ENCODE measurements at regions not wholly inside any gene's neighbourhood (a gene's known extent, or its start where the extent isn't known, plus 50 kb on each side); places are given as distances from the start of the nearest gene placed in this dataset.

GRCh38 chr3:124514683-124515082 lies 215.6 kb upstream of the UMPS start:
- no peaks in the 10 kb centered on the region for H3K79me2 ChIP-seq (ENCODE audit: insufficient read depth, low read length)
- no peaks in the 10 kb centered on the region for H3F3A ChIP-seq (ENCODE audit: insufficient read depth)
- no peak overlapping the region for H3K9ac ChIP-seq (ENCODE audit: low read length)
- H3K36me3 ChIP-seq (ENCODE audit: low read length): no peaks in the 10 kb centered on the region
- H3K9me3 ChIP-seq (ENCODE audit: insufficient read depth, low read length): no peaks in the 10 kb centered on the region
- H3K4me3 ChIP-seq (ENCODE audit: insufficient read depth, low read length, poor library complexity, severe bottlenecking): no peak overlapping the region
- TF ChIP-seq CTCF (IDR thresholded peaks at IDR 0.05; ENCODE audit: insufficient read depth, low read length, poor library complexity, severe bottlenecking): no peak
- TF ChIP-seq EZH2phosphoT487 (conservative IDR thresholded peaks at IDR 0.05; ENCODE audit: low read length): no peak
- H4K20me1 ChIP-seq (ENCODE audit: low read depth, low read length): no peaks in the 10 kb centered on the region
- no peaks in the 10 kb centered on the region for H3K27me3 ChIP-seq (ENCODE audit: low read length)
- H3K27ac ChIP-seq (ENCODE audit: low read depth, low read length): no peak overlapping the region
- H3K9me2 ChIP-seq (replicated peaks; ENCODE audit: insufficient read depth, low read length): no peaks in the 10 kb centered on the region
- H3K4me2 ChIP-seq (ENCODE audit: low read depth, low read length, poor library complexity, severe bottlenecking): no peak overlapping the region
- H2AFZ ChIP-seq (ENCODE audit: low read depth, low read length, severe bottlenecking): no peak overlapping the region

- no peaks in the 10 kb centered on the region for H3F3A ChIP-seq (ENCODE audit: insufficient read depth)
- no peaks in the 10 kb centered on the region for H3K79me2 ChIP-seq (ENCODE audit: insufficient read depth, low read length)
- H3K27ac ChIP-seq (ENCODE audit: low read depth, low read length): no peak overlapping the region
- no peak for TF ChIP-seq CTCF (IDR thresholded peaks at IDR 0.05; ENCODE audit: insufficient read depth, low read length, poor library complexity, severe bottlenecking)
- no peak for TF ChIP-seq EZH2phosphoT487 (conservative IDR thresholded peaks at IDR 0.05; ENCODE audit: low read length)
- no peaks in the 10 kb centered on the region for H3K9me3 ChIP-seq (ENCODE audit: insufficient read depth, low read length)
- no peaks in the 10 kb centered on the region for H3K36me3 ChIP-seq (ENCODE audit: low read length)
- no peaks in the 10 kb centered on the region for H3K9me2 ChIP-seq (replicated peaks; ENCODE audit: insufficient read depth, low read length)
- H3K4me2 ChIP-seq (ENCODE audit: low read depth, low read length, poor library complexity, severe bottlenecking): no peak overlapping the region
- no peak overlapping the region for H3K4me3 ChIP-seq (ENCODE audit: insufficient read depth, low read length, poor library complexity, severe bottlenecking)
- no peak overlapping the region for H2AFZ ChIP-seq (ENCODE audit: low read depth, low read length, severe bottlenecking)
- H3K9ac ChIP-seq (ENCODE audit: low read length): no peak overlapping the region
- no peaks in the 10 kb centered on the region for H4K20me1 ChIP-seq (ENCODE audit: low read depth, low read length)
- no peaks in the 10 kb centered on the region for H3K27me3 ChIP-seq (ENCODE audit: low read length)
Observed at GRCh38 chr3:124516333-124516732, 213.9 kb upstream of the UMPS start.

- H3K9ac ChIP-seq (ENCODE audit: low read length): no peak overlapping the region
- H3K9me2 ChIP-seq (replicated peaks; ENCODE audit: insufficient read depth, low read length): no peaks in the 10 kb centered on the region
- no peak overlapping the region for H3K4me2 ChIP-seq (ENCODE audit: low read depth, low read length, poor library complexity, severe bottlenecking)
- H3K36me3 ChIP-seq (ENCODE audit: low read length): no peaks in the 10 kb centered on the region
- H3F3A ChIP-seq (ENCODE audit: insufficient read depth): no peaks in the 10 kb centered on the region
- H3K27ac ChIP-seq (ENCODE audit: low read depth, low read length): no peak overlapping the region
- H3K79me2 ChIP-seq (ENCODE audit: insufficient read depth, low read length): no peaks in the 10 kb centered on the region
- no peaks in the 10 kb centered on the region for H3K27me3 ChIP-seq (ENCODE audit: low read length)
- no peaks in the 10 kb centered on the region for H3K9me3 ChIP-seq (ENCODE audit: insufficient read depth, low read length)
- no peak overlapping the region for H2AFZ ChIP-seq (ENCODE audit: low read depth, low read length, severe bottlenecking)
- no peak for TF ChIP-seq CTCF (IDR thresholded peaks at IDR 0.05; ENCODE audit: insufficient read depth, low read length, poor library complexity, severe bottlenecking)
- no peak for TF ChIP-seq EZH2phosphoT487 (conservative IDR thresholded peaks at IDR 0.05; ENCODE audit: low read length)
- H3K4me3 ChIP-seq (ENCODE audit: insufficient read depth, low read length, poor library complexity, severe bottlenecking): no peak overlapping the region
- no peaks in the 10 kb centered on the region for H4K20me1 ChIP-seq (ENCODE audit: low read depth, low read length)
Observed at GRCh38 chr3:124517306-124517705, 212.9 kb upstream of the UMPS start.

- H3K4me2 ChIP-seq (ENCODE audit: low read depth, low read length, poor library complexity, severe bottlenecking): no peak overlapping the region
- H3K36me3 ChIP-seq (ENCODE audit: low read length): no peaks in the 10 kb centered on the region
- no peaks in the 10 kb centered on the region for H3K9me2 ChIP-seq (replicated peaks; ENCODE audit: insufficient read depth, low read length)
- no peaks in the 10 kb centered on the region for H3K9me3 ChIP-seq (ENCODE audit: insufficient read depth, low read length)
- H3K27ac ChIP-seq (ENCODE audit: low read depth, low read length): no peak overlapping the region
- H4K20me1 ChIP-seq (ENCODE audit: low read depth, low read length): no peaks in the 10 kb centered on the region
- H3F3A ChIP-seq (ENCODE audit: insufficient read depth): no peaks in the 10 kb centered on the region
- no peak overlapping the region for H2AFZ ChIP-seq (ENCODE audit: low read depth, low read length, severe bottlenecking)
- no peaks in the 10 kb centered on the region for H3K27me3 ChIP-seq (ENCODE audit: low read length)
- no peak overlapping the region for H3K4me3 ChIP-seq (ENCODE audit: insufficient read depth, low read length, poor library complexity, severe bottlenecking)
- no peak overlapping the region for H3K9ac ChIP-seq (ENCODE audit: low read length)
- no peak for TF ChIP-seq EZH2phosphoT487 (conservative IDR thresholded peaks at IDR 0.05; ENCODE audit: low read length)
- no peaks in the 10 kb centered on the region for H3K79me2 ChIP-seq (ENCODE audit: insufficient read depth, low read length)
Observed at GRCh38 chr3:124518350-124518749, 211.9 kb upstream of the UMPS start.

Data from SU-DHL-6 (cell line).